PC-9 (cell line): ENCODE measurements at regions not wholly inside any gene's neighbourhood (a gene's known extent, or its start where the extent isn't known, plus 50 kb on each side); places are given as distances from the start of the nearest gene placed in this dataset.

Experiments
- CTCF ChIP-seq: fragments of 200-600 bp; sonication (generic); conservative IDR thresholded peaks from 2 replicates; pipeline ENCODE4 v1.6.1; 2017; ENCODE audit warnings: mixed run types, antibody characterized with exemption, mild to moderate bottlenecking, moderate library complexity
- EZH2 ChIP-seq: fragments of 200-600 bp; sonication (generic); IDR thresholded peaks from 2 replicates; pipeline ENCODE4 v1.8.0; 2017; ENCODE audit warnings: antibody characterized with exemption, low read depth

GRCh38 chr9:108743901-108744371, 111.8 kb downstream of the ACTL7B start:
- no peak for TF ChIP-seq CTCF
- no peak for TF ChIP-seq EZH2
